Vagina (tissue), 2 donors: ENCODE measurements at regions not wholly inside any gene's neighbourhood (a gene's known extent, or its start where the extent isn't known, plus 50 kb on each side); places are given as distances from the start of the nearest gene placed in this dataset.

Source experiments
- CTCF ChIP-seq, 3 experiments: fragments of 450-650 bp in 2 of 3; fragments of 200-600 bp in 1 of 3; sonication (generic) in 1 of 3; IDR thresholded peaks; one replicate each; pipeline ENCODE4 v1.5.1; 2017 to 2019; ENCODE audit warnings: antibody characterized with exemption in 3 of 3, mild to moderate bottlenecking in 2 of 3, moderate library complexity in 2 of 3
- POLR2AphosphoS5 ChIP-seq, 2 donors: sonication (generic); formaldehyde crosslinking; IDR thresholded peaks; one replicate each; pipeline ENCODE4 v1.9.0; 2017; ENCODE audit warnings: antibody characterized with exemption in 2 of 2, mild to moderate bottlenecking in 2 of 2, low read depth in 1 of 2; ENCODE audit not compliant: insufficient read depth in 1 of 2

DNA sequence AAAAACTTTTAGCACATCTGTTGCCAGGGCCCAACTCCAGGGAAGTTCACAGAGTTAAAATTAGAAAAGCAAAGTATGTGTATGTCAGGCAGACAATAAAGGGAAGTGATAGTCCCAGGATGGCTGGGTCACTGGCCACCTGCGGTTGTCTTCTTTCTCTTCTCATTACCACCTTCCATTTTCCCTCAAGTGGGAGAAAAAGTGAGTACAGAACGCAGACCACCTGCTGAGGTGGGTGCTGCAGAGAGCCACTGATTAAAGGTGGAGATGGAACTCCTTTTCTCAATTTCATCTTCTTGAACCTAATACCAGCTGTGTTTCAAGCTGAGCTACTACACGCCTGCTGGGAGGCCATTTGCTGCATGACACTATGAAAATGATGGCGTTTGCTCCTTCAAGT, 88.8 kb upstream of the PDE4B start:
- TF ChIP-seq POLR2AphosphoS5 (IDR thresholded peaks at IDR 0.05; ENCODE audit: insufficient read depth in 1 of 2, low read depth in 1 of 2): no peak
- TF ChIP-seq CTCF (IDR thresholded peaks at IDR 0.05): no peak
